ENCODE measurements at regions not wholly inside any gene's neighbourhood (a gene's known extent, or its start where the extent isn't known, plus 50 kb on each side); places are given as distances from the start of the nearest gene placed in this dataset.
"Not testable (repeated sequence)": the region's sequence is repeated elsewhere in the genome, so short reads cannot be mapped to it uniquely, and the experiment has no call there.

- CTCF ChIA-PET, result no interaction called here
- no peaks in the 10 kb centered on the region for H3K36me3 ChIP-seq (ENCODE audit: control insufficient read depth, insufficient read depth, low read length)
- POLR2A ChIA-PET, result no interaction called here
- no peak for DNase-seq (ENCODE audit: low read depth)
- H3K27me3 ChIP-seq (ENCODE audit: control insufficient read depth, insufficient read depth, low read length), result no peaks in the 10 kb centered on the region
- no peak for TF ChIP-seq CTCF (IDR thresholded peaks at IDR 0.05; ENCODE audit: insufficient read depth, low read depth, low read length)
- H3K4me3 ChIP-seq (ENCODE audit: low read depth, low read length), result no peak overlapping the region
Observed at GRCh38 chr6:11458509-11458908, 79.0 kb upstream of the TMEM170B start.

- H3K36me3 ChIP-seq (ENCODE audit: control insufficient read depth, insufficient read depth, low read length); DNase-seq (ENCODE audit: low read depth); H3K27me3 ChIP-seq (ENCODE audit: control insufficient read depth, insufficient read depth, low read length); POLR2A ChIA-PET; CTCF ChIA-PET; H3K4me3 ChIP-seq (ENCODE audit: low read depth, low read length): not testable (repeated sequence)
Observed at GRCh38 chr6:11457422-11457821, 80.1 kb upstream of the TMEM170B start.

- DNase-seq (ENCODE audit: low read depth); POLR2A ChIA-PET; H3K36me3 ChIP-seq (ENCODE audit: control insufficient read depth, insufficient read depth, low read length); H3K4me3 ChIP-seq (ENCODE audit: low read depth, low read length); H3K27me3 ChIP-seq (ENCODE audit: control insufficient read depth, insufficient read depth, low read length): not testable (repeated sequence)
- CTCF ChIA-PET, result interaction anchor here (0.6 kb wide), 1 partner anchor 10 kb away, joined by 4 read pairs; no protein-coding TSS in a partner anchor
Observed at GRCh38 chr6:11452106-11452505, 85.4 kb upstream of the TMEM170B start.

- Histone ChIP-seq H3K36me3 (ENCODE audit: control insufficient read depth, insufficient read depth, low read length) (no peaks in the 10 kb centered on the region), H3K4me3 (ENCODE audit: low read depth, low read length) (no peak overlapping the region), H3K27me3 (ENCODE audit: control insufficient read depth, insufficient read depth, low read length) (no peaks in the 10 kb centered on the region)
- ChIA-PET CTCF (interaction anchor here (0.5 kb wide), 1 partner anchor 243 kb away, joined by 3 read pairs; no protein-coding TSS in a partner anchor), POLR2A (no interaction called here)
- no peak for DNase-seq (ENCODE audit: low read depth)
- no peak for TF ChIP-seq CTCF (IDR thresholded peaks at IDR 0.05; ENCODE audit: insufficient read depth, low read depth, low read length)
Observed at GRCh38 chr6:11450037-11450436, 87.5 kb upstream of the TMEM170B start.

GRCh38 chr6:11449408-11449807 is 88.1 kb upstream of the TMEM170B start:
- no peaks in the 10 kb centered on the region for H3K36me3 ChIP-seq (ENCODE audit: control insufficient read depth, insufficient read depth, low read length)
- DNase-seq (ENCODE audit: low read depth), result no peak
- POLR2A ChIA-PET, result no interaction called here
- no peaks in the 10 kb centered on the region for H3K27me3 ChIP-seq (ENCODE audit: control insufficient read depth, insufficient read depth, low read length)
- TF ChIP-seq CTCF (IDR thresholded peaks at IDR 0.05; ENCODE audit: insufficient read depth, low read depth, low read length), result no peak
- H3K4me3 ChIP-seq (ENCODE audit: low read depth, low read length), result no peak overlapping the region
- CTCF ChIA-PET, result no interaction called here

GRCh38 chr6:11448038-11448437 is 89.5 kb upstream of the TMEM170B start:
- DNase-seq (ENCODE audit: low read depth), result no peak
- CTCF ChIA-PET, result interaction anchor here (1.3 kb wide), 1 partner anchor 10 kb away, joined by 3 read pairs; no protein-coding TSS in a partner anchor
- Histone ChIP-seq H3K4me3 (ENCODE audit: low read depth, low read length) (no peak overlapping the region), H3K27me3 (ENCODE audit: control insufficient read depth, insufficient read depth, low read length) (no peaks in the 10 kb centered on the region), H3K36me3 (ENCODE audit: control insufficient read depth, insufficient read depth, low read length) (no peaks in the 10 kb centered on the region)
- POLR2A ChIA-PET, result no interaction called here
- TF ChIP-seq CTCF (IDR thresholded peaks at IDR 0.05; ENCODE audit: insufficient read depth, low read depth, low read length), result no peak
